Iris pigment epithelial cell (primary cell): ENCODE measurements at regions not wholly inside any gene's neighbourhood (a gene's known extent, or its start where the extent isn't known, plus 50 kb on each side); places are given as distances from the start of the nearest gene placed in this dataset.
"Not testable (repeated sequence)": the region's sequence is repeated elsewhere in the genome, so short reads cannot be mapped to it uniquely, and the experiment has no call there.

Experiments used
- DNase-seq: peaks from one replicate; pipeline ENCODE4 v3.0.0-alpha.2; 2011; ENCODE audit warnings: low read depth

DNA sequence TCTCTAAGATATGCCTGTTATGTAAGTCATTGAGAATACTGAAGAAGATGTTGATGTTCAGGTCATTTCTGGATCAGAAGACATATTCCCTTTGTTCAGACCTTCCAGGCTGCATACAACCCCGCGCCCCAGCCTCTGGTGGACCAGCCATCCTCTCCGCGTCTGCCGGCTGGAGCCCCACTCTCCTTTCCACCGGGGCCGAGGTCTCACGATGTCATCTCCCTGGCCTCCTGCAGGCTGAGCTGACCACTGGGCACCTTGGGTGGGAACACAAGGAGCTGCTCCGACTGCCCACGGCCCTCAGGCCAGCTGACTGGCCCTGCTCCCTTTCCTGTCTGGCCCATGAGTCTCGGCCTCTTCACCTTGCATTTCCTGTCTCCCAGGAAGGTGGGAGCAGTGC, 124.6 kb downstream of the SHANK2 start:
- DNase-seq: no peak

DNA sequence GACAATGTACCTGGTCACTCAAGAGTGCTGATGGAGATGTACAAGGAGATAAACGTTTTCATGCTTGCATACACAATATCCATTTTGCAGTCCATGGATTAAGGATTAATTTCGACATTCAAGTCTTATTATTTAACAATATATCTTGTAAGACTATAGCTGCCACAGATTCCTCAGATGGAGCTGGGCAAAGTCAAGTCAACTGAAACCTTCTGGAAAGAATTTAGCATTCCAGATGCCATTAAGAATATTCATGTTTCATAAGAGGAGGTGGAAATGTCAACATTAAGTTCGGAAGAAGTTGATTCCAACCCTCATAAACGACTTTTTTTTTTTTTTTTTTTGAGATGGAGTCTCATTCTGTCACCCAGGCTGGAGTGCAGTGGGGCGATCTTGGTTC, 126.0 kb downstream of the SHANK2 start:
- DNase-seq: not testable (repeated sequence)

- no peak for DNase-seq
Observed at GRCh38 chr11:71125150-71125549, 127.2 kb downstream of the SHANK2 start.

DNA sequence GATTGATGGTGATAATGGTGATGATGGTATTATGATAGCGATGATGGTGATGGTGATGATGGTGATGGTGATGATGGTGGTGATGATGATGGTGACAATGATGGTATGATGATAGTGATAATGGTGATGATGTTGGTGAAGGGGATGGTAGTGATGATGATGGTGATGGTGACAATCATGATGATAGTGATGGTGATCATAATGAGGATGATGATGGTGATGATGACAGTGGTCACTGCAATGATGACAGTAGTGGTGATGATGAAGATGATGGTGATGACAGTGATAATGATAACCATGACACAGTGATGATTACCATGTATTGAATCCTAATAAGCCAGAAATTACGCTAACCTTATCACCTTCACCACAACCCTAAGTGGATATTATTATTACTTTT, 128.2 kb downstream of the SHANK2 start:
- DNase-seq: no peak

GRCh38 chr11:71120471-71120896, 131.9 kb downstream of the SHANK2 start:
- no peak for DNase-seq

GRCh38 chr11:71119656-71120269, 132.6 kb downstream of the SHANK2 start:
- DNase-seq: no peak

GRCh38 chr11:71118671-71119250, 133.6 kb downstream of the SHANK2 start:
- no peak for DNase-seq

GRCh38 chr11:71117311-71117710, 135.1 kb downstream of the SHANK2 start:
- no peak for DNase-seq

- no peak for DNase-seq
Observed at GRCh38 chr11:71116693-71117040, 135.7 kb downstream of the SHANK2 start.

GRCh38 chr11:71115770-71116692, 136.3 kb downstream of the SHANK2 start:
- no peak for DNase-seq

GRCh38 chr11:71114124-71114851, 138.1 kb downstream of the SHANK2 start:
- no peak for DNase-seq

DNA sequence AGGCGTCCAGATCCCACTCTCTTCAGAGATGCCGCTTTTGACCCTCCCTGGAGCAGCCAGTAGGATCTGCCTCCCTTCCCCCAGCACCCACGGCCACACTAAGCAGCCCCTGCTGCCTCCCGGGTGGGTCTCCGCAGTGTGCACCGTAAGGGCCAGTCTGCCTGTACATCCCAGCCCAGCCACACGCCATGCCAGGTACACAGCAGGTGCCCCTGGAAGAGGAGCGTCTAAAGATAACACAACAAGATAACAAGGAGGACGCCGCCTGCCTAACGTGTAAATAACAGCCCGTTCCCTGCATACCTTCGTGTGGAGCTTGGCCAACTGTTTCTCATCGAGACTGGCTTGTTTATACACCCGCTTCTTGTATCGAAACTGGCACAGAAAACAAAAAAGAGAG, 139.4 kb downstream of the SHANK2 start:
- DNase-seq: no peak

- DNase-seq: no peak
Observed at GRCh38 chr11:71112454-71112853, 139.9 kb downstream of the SHANK2 start.

DNA sequence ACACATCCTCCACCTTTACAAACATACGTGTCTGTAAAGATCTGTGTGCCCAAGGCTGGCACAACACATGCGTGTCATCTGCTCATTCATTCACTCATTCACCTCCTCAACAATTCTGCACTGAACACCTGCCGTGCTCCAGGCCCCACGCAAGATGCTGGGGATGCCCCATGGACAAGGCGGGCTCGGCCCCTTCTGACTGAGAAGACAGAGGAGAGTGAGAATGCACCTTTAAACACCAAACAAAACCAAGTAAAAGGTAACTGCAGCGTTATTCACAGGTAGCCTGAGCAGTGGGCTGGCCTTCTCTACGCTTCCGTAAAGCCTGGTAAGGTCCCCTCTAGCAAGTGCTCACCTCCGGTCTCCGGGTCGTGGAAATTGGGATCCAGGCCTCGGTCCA, 142.8 kb downstream of the SHANK2 start:
- DNase-seq: no peak

GRCh38 chr11:71109186-71109585, 143.2 kb downstream of the SHANK2 start:
- DNase-seq: no peak

DNA sequence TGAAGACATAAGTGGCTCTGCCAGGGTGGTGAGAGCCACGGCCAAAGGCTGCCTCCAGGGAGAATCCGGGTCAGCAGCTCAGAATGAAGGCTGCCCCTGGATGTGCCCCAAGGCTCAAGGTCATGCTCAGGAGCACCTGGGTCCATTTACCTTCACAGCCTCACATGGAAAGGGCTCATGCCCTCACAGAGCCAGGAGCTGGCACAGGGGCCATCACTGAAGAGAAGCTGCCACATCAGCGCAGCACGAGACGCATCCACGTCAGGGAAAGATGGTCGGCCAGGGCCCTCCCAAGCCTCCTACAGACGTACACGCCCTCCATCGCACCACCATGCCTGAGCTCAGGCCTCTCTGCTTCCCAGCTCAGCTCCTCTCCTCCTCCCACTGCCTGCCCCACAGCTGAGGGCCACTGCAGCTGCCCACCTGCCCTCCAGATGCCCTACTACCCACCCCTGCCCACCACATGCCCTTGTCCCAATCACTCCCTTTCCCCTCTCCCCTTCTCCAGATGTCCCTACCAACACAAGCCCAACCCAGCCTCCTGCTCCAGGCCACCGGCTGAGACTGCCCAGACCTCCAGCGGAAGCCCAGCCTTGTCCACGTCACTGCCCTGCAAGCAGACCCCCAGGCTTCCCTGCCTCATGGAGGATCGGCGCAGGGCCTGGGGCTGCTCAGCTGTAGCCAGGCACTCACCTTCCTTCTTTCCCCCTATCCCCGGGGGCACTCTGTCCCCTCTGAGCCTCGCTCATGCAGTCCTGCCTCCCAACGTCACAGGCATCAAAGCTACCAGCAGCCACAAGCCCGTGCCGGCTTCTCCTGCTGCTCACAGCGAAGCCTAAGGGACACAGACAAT, 144.1 kb downstream of the SHANK2 start:
- no peak for DNase-seq

DNA sequence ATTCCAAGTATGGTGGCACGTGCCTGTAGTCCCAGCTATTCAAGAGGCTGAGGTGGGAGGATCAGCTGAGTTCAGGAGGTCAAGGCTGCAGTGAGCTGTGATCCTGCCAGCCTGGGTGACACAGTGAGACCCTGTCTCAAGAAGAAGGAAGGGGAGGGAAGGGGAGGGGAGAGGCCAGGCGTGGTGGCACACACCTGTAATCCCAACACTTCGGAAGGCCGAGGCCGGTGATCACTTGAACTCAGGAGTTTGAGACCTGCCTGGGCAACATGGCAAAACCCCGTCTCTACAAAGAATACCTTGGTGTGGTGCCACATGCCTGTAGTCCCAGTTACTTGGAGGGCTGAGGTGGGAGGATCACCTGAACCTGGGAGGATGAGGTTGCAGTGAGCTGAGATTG, 145.7 kb downstream of the SHANK2 start:
- DNase-seq: no peak

DNA sequence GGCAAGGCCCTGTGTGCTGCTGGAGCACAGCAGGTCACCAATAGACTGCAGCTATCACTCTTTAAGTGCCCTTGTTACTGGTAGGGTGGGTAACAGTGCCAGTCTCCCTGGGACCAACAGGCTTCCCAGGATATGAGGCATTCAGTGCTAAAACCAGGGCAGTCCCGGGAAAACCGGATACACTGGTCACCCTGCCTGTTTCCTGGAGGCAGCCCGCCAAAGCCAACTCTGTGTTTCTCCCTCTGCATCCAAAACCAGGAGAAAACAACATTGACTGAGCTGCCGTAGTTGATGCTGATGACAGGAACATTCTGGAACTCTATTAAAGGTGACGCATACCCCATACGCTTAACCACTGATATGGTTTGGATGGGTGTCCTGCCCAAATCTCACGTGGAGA, 149.1 kb downstream of the SHANK2 start:
- DNase-seq: no peak

DNA sequence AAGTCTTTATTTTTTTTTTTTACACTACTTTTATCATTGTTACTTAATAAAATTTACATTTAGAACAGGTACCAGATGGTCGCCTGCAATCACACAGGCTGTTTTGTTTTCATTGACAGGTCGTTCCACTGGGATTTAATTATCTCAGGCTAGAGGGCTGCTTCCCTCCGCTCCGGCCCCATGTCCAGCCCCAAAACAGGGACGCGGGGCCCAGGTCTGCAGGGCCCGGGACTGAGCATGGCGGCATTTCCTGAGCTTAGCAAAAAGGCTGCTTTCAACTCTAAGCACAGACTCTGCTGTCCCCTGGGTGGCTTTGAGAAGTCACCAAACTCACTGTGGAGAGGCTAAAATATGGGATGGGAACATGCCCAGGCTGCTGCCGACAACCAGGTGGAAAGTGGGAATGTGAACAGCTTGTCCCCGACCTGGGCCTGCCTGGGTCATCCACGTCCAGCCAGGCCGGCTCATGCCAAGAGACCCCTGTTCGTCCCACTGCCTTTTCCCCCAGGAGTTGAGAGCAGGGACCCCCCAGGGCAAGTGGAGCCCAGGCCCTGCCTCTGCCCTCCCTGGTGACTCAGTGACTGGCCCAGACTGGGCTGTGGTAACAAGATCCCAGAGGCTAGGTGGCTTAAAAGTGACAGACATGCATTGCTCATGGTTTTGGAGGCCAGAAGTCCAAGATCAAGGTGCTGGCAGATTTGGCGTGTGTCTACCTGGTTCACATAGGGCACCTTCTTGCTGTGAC, 150.0 kb downstream of the SHANK2 start:
- no peak for DNase-seq

DNA sequence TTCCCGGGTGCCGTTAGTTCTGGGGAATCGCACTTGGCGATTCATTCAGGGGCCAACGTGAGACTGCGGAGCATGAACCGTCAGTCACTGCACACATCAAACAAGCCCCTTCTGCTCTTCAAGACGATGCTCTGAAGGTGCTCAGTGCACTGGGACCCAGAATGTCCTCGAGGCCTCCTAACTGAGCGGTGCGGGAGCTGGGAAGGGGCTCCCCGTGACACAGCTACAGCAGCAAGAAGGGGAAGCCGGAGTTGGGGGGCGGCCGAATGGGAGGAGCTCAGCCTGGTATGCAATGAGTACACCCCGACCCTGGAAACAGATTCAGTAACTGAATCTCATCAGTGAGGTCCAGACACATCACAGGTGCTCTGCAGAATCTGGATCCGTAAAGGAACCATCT, 150.8 kb downstream of the SHANK2 start:
- no peak for DNase-seq

GRCh38 chr11:71101046-71101445, 151.3 kb downstream of the SHANK2 start:
- DNase-seq: no peak
